Cardiac muscle cell (in vitro differentiated cells and primary cell): ENCODE measurements at regions not wholly inside any gene's neighbourhood (a gene's known extent, or its start where the extent isn't known, plus 50 kb on each side); places are given as distances from the start of the nearest gene placed in this dataset.

Source experiments
- DNase-seq, 2 donors: peaks; one replicate each; pipeline versions ENCODE4 v3.0.0 to v3.0.0-alpha.2; 2010 to 2017; ENCODE audit warnings: low read depth in 1 of 2, low spot score in 1 of 2
- H3K27ac ChIP-seq: fragments of 200-600 bp; sonication (generic); 2 replicates; pipeline ENCODE4 v1.5.1; 2016
- H3K27me3 ChIP-seq: fragments of 200-600 bp; sonication (generic); 2 replicates; pipeline ENCODE4 v1.6.0; 2016; ENCODE audit warnings: control low read depth
- H3K36me3 ChIP-seq: fragments of 200-600 bp; sonication (generic); 2 replicates; pipeline ENCODE4 v1.5.1; 2016; ENCODE audit warnings: control low read depth
- H3K4me1 ChIP-seq: fragments of 200-600 bp; sonication (generic); 2 replicates; pipeline ENCODE4 v1.8.1; 2017; ENCODE audit warnings: low read depth, mild to moderate bottlenecking, mixed run types
- H3K4me3 ChIP-seq: fragments of 200-600 bp; sonication (generic); 2 replicates; pipeline ENCODE4 v1.5.1; 2016; ENCODE audit warnings: mild to moderate bottlenecking
- H3K9me3 ChIP-seq: fragments of 200-600 bp; sonication (generic); 2 replicates; pipeline ENCODE4 v1.5.1; 2017; ENCODE audit warnings: low read depth, mild to moderate bottlenecking, control low read depth
- CTCF ChIP-seq: IDR thresholded peaks from 2 replicates; pipeline ENCODE4 v1.5.1; 2012; ENCODE audit warnings: low read depth, mild to moderate bottlenecking, low read length

GRCh38 chr17:11138023-11138422 lies 103.0 kb upstream of the SHISA6 start:
- Histone ChIP-seq H3K4me1 (no peaks in the 10 kb centered on the region), H3K9me3 (no peaks in the 10 kb centered on the region), H3K27ac (no peak overlapping the region), H3K27me3 (no peaks in the 10 kb centered on the region), H3K36me3 (no peaks in the 10 kb centered on the region), H3K4me3 (no peak overlapping the region)
- DNase-seq: no peak
- no peak for TF ChIP-seq CTCF

- DNase-seq: no peak
- H3K27ac ChIP-seq: no peak overlapping the region
- H3K4me1 ChIP-seq: no peaks in the 10 kb centered on the region
- no peaks in the 10 kb centered on the region for H3K36me3 ChIP-seq
- H3K27me3 ChIP-seq: no peaks in the 10 kb centered on the region
- TF ChIP-seq CTCF: no peak
- no peak overlapping the region for H3K4me3 ChIP-seq
- H3K9me3 ChIP-seq: no peaks in the 10 kb centered on the region
Observed at GRCh38 chr17:11135819-11136218, 105.2 kb upstream of the SHISA6 start.

- Histone ChIP-seq H3K27me3 (no peaks in the 10 kb centered on the region), H3K4me3 (no peak overlapping the region), H3K36me3 (no peaks in the 10 kb centered on the region), H3K27ac (no peak overlapping the region), H3K9me3 (no peaks in the 10 kb centered on the region), H3K4me1 (no peaks in the 10 kb centered on the region)
- no peak for TF ChIP-seq CTCF
- DNase-seq: no peak
Observed at GRCh38 chr17:11130367-11130766, 110.6 kb upstream of the SHISA6 start.

GRCh38 chr17:11122908-11123307 lies 118.1 kb upstream of the SHISA6 start:
- Histone ChIP-seq H3K27ac (no peak overlapping the region), H3K36me3 (no peaks in the 10 kb centered on the region), H3K9me3 (no peaks in the 10 kb centered on the region), H3K4me1 (no peaks in the 10 kb centered on the region), H3K4me3 (no peak overlapping the region), H3K27me3 (peaks cover 3% of the 10 kb centered on the region)
- no peak for TF ChIP-seq CTCF
- no peak for DNase-seq

- H3K27ac ChIP-seq: no peak overlapping the region
- peaks cover 3% of the 10 kb centered on the region for H3K27me3 ChIP-seq
- DNase-seq: no peak
- no peaks in the 10 kb centered on the region for H3K4me1 ChIP-seq
- H3K4me3 ChIP-seq: no peak overlapping the region
- H3K9me3 ChIP-seq: no peaks in the 10 kb centered on the region
- no peaks in the 10 kb centered on the region for H3K36me3 ChIP-seq
- TF ChIP-seq CTCF: no peak
Observed at GRCh38 chr17:11121341-11121985, 119.5 kb upstream of the SHISA6 start.
